Stimulated activated CD4-positive, alpha-beta T cell treated with anti-CD3 and anti-CD28 coated beads, Interleukin-1b, Interleukin-23, amount 100 ng/mL, for 48 hours (primary cell): ENCODE measurements at regions not wholly inside any gene's neighbourhood (a gene's known extent, or its start where the extent isn't known, plus 50 kb on each side); places are given as distances from the start of the nearest gene placed in this dataset.

Source experiments
- DNase-seq: peaks from one replicate; pipeline ENCODE4 v3.0.0-alpha.2; 2020

DNA sequence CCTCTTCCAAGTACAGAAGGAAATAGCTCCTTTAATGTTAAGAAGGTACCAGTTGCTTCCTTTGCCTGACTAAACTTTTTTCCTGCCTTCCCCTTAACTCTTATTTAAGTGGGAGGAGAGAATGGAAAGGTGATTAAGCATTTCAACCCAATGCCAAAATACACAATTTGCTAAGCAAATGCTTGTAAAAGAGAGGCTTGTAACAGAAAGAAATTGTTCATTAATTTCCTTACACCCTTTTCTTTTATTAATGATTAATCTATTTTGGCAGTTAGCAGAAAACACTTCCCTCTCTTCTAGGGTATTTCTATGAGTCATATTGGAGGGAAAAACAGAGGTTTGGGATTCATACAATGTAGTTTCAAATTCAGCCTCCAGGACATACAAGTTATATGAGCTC lies 427.6 kb upstream of the FAT3 start:
- DNase-seq = no peak

DNA sequence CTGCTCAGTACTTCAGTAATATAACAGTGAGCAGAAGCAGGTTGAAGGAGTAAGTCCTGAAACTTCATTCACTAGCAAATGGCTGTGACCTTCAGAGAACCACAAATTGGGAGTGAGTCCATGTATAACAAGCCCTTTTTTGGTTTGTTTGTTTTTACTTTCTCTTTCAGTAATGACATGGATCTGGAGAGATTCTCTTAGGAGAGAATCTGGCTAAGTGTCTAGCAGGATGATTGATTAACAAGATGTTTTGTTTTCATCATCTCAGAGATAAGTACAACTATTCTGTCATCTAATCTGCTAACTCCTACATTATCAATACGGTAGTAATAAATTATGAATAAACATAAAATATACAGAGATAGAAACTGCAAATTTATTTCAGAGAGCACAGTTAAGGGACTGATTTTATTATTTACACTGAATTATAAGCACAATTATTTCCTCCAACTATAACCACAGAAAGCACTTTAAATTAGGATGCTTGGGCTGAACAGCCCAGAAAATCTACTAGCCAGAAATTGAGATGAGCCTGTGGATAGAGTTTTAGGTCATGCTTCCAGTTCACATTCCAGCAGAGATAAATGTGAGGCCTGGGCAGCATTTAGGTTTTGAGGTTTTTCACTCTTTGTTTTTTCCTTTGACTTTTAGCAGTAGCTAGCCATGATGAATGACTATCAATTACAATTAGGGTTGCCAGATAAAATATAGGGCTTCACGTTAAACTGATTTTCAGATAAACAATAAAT lies 429.3 kb upstream of the FAT3 start:
- DNase-seq = no peak

DNA sequence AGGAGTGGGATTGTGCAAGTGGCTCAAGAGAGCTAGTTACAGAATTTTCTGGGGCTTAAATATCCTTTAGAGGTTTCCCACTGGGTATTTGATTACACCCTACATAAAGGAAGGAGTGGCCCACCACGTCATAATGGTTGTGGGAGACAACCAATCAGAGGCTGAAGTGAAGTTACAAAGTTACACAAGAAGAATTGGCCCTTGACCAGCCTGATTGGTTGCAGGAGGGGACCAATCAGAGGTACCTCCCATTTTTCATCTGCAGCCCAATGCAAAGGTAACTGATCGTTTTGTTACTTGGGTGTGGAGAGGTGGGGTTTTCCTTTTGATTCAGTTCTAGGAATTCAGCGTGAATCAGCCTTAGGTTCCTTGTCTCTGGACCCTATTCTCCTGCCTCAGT lies 430.5 kb upstream of the FAT3 start:
- DNase-seq = no peak

DNA sequence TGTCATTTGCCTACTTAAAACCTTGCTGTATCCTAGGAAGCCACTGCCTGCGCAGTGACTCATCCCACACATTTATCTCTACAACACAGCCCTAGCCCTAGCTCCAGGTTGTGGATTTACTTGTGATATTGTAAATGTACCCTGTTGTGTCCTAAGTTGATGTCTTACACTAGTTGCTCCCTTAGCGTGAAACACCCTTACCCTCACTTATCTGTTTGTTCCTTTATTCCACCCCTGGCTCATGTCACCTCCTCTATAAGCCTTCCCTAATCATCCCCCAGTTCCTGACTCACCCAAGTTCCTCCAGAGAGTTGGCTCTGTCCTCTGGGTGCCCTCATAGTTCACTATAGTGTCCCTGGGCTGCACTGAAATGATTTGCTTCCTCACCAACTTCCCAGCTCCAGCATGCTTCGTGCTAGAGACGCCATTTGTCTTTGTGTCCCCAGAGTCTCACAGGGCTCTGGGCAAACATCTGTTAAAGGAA lies 431.8 kb upstream of the FAT3 start:
- DNase-seq = no peak

DNA sequence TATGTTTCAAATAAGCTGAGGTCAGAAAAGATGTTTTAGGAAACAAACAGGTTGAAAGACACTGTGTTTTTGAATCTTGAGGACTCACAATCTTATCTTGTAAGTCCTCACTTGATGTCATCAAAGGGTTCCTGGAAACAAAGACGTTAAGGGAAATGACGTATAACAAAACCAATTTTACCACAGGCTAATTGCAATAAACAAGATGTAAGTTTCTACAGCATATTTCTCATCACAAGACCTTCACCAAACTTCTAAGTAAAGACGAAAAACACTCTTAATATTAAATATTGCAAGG lies 433.5 kb upstream of the FAT3 start:
- DNase-seq = no peak

DNA sequence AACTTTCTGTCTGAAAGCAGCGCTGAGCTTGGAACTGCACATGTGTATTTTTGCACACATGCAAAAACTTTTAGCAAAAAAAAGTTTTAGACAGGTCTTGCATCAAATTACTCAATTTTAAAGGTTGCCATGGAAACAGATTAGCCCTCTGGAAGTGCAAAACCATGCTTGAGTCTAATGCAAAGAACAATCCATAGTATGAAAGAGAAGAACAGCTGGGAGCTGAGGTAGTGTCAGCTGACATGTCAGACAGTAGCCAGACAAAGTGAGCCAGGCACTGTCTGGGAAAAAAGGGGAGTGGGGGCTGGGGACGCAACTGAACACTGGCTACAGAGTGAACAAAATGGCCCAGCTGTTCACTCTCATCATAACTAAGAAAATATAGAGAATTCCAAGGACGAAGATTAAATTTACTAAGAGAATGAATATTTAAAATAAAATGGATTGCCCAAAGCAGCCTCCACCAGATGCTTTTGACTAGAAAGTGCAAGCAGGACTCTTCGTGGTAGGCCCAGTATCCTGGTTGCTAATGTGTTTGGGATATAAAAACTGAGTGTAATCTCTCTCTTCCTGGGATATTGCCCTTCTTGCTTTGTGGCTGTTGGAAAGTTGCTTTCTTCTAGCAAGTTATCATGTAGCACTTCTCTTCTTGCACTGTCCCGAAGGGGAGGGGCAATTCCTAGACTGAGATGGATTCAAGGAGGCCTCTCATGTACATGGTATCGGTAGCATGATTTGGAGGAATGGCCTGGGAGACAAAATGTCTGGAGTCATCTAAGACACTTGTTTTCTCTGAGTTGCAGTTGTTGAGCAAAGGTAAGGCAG lies 434.1 kb upstream of the FAT3 start:
- no peak for DNase-seq

GRCh38 chr11:91788764-91789163 lies 435.9 kb upstream of the FAT3 start:
- no peak for DNase-seq

- DNase-seq = no peak
Measured at GRCh38 chr11:91786097-91786496, 438.5 kb upstream of the FAT3 start.

GRCh38 chr11:91783173-91783572 lies 441.4 kb upstream of the FAT3 start:
- DNase-seq = no peak

- DNase-seq = no peak
Measured at GRCh38 chr11:91778758-91779157, 445.9 kb upstream of the FAT3 start.

DNA sequence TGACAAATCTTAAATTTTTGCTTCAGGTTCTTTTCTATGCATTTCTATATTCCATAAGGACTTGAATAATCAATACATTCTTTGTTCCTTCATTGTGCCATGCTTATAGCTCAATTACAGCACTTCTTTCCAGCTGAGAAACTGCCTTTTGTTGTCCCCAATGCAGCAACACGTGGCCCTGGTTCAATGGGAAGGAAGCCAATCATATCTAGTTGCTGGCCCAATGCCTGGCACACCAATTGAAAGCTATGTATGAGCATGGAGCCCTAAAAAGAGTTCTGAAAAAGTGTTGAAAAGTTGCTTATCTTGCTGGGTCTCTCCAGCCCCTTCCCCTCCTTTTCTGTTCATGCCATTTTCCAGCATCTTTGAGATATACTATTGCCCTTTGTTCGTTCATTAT lies 448.0 kb upstream of the FAT3 start:
- no peak for DNase-seq

GRCh38 chr11:91773090-91773489 lies 451.5 kb upstream of the FAT3 start:
- no peak for DNase-seq

- DNase-seq = no peak
Measured at GRCh38 chr11:91771961-91772360, 452.7 kb upstream of the FAT3 start.

GRCh38 chr11:91768783-91769182 lies 455.8 kb upstream of the FAT3 start:
- DNase-seq = no peak

GRCh38 chr11:91763331-91763730 lies 461.3 kb upstream of the FAT3 start:
- no peak for DNase-seq

DNA sequence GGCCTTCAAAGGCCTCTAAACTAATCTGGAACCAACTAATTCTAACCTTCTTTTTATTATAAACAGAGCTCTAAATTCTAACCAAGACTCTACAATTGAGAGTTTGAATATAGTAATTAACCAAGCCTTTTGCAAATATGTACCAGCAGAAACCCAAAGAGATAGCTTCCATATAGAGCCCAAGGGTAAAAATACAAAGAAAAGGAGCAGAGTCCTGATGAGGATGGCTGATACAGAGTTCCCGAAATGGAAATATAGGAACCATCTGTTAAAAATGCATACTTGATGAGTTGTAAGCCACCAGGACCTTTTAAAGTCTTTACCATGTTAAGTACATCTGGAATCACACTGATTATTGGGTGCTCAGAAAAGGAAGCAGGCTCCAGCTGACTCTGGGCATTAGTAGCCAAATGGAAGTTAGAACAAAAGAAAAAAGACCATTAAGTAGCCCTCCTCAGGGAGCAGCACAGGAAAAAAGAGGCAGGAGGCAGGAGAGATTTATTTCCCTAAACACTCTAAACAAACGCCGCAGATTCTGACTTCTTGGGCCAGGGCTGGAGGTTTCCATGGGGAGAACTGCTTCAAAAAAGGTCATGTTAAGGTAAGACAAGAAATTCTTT lies 463.1 kb upstream of the FAT3 start:
- no peak for DNase-seq

DNA sequence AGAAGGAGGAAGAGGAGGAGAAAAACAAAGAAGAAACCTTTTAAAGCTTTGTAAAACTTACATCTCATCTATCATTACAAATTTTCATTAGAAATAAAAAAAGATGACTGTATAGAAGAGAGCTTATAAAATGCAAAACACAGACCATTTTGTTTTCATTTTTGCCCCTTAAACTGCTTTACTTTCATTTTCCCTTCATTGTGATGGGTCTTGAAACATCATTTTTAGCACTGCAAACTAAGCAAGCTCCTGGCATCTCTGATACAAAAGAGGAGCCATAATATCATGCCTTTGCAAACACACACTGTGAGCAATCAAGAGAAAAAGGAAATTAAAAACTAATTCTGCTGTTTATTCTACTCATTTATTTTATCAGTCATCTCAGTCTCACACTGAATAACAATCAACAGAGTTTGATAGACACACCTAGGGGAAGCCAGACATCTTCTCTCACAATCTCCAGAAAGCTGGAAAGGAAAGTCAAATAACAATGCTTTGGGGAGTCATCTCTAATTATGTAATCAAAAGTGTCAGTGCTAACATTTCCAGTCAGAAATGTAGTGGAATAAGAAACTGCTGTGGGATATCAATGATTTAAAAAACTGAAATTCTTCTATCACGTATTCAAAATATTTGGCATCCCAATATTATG lies 467.7 kb upstream of the FAT3 start:
- no peak for DNase-seq

GRCh38 chr11:91755951-91756707 lies 468.5 kb upstream of the FAT3 start:
- DNase-seq = no peak

DNA sequence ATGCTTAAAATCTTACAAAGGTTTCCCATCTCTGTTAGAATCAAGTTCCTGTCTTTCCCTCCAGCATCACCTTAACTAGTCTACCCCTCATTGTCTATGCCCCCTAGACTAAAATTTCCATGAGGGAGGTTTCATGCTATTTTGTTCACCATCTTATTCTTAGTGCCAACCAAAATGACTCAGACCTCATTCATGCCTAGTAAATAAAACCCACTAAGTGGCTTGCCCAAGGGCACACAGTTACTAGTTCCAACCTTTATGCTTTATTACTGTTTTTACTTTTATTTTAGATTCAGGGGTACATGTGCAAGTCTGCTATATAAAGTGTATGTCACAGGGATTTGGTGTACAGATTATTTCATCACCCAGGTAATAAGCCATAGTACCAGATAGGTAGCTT lies 469.1 kb upstream of the FAT3 start:
- DNase-seq = no peak

DNA sequence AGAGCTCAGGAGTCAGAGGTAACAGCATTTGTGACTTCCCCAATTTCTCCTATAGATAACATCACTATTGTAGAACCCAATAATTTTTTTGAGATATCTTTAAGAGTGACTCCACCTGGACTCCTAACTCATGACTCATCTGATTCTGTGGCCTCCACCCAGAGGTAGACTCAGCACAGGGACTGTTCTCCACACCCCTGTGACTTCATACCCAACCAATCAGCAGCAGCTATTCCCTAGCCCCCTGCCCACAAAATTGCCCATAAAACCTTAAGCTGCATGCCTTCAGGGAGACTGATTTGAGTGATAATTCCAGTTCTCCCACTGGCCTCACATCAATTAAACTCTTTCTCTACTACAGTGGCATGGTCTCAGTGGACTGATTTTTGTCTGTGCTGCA lies 475.4 kb upstream of the FAT3 start:
- no peak for DNase-seq

- DNase-seq = no peak
Measured at GRCh38 chr11:91742155-91742554, 482.5 kb upstream of the FAT3 start.

DNA sequence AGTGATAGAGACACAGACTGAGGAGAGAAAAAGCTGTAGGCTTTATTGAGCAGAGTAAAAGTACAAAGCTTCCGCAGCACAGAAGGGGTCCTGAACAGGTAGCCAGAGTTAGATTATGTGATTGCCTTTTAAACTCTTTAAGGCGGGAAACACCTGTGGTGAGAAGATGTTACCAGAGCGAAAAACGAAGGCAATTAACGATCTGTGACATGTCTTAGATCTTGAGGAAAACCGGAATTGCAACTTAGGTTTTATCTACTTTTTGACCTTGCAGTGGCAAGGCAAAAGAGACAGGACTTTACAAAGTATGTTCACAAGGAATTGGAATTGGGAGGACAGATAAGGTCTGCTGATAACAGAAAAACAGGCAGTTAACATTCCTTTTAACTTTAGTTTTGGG lies 493.6 kb upstream of the FAT3 start:
- DNase-seq = no peak

DNA sequence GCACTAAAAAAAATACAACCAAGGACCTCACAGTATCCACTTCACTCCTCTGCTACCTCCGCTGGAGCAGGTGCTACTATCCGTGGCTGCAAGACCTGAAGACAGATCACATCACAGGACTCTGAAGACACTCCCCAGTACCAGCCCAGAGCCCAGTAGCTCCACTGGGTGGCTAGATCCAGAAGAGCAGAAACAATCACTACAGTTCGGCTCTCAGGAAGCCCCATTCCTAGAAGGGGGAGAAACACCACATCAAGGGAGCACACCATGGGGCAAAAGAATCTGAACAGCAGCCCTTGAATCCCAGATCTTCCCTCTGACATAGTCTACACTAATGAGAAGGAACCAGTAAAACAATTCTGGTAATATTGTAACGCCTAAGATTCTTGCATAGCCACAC lies 494.0 kb upstream of the FAT3 start:
- no peak for DNase-seq
